Left ventricle myocardium inferior (tissue), 1 donor: ENCODE measurements at regions not wholly inside any gene's neighbourhood (a gene's known extent, or its start where the extent isn't known, plus 50 kb on each side); places are given as distances from the start of the nearest gene placed in this dataset.

Experiments used
- DNase-seq: peaks from one replicate; pipeline ENCODE4 v3.0.0-alpha.2; 2020
- H3K27ac ChIP-seq: fragments of 200-600 bp; replicated peaks from 2 replicates; pipeline ENCODE4 v1.8.0; 2021
- H3K27me3 ChIP-seq: fragments of 200-600 bp; 2 replicates; pipeline ENCODE4 v1.8.0; 2021; ENCODE audit warnings: low read depth
- H3K36me3 ChIP-seq: fragments of 200-600 bp; 2 replicates; pipeline ENCODE4 v1.8.0; 2021
- H3K4me1 ChIP-seq: fragments of 200-600 bp; 2 replicates; pipeline ENCODE4 v1.8.0; 2021
- H3K4me3 ChIP-seq: fragments of 200-600 bp; 2 replicates; pipeline ENCODE4 v1.8.0; 2021; ENCODE audit warnings: mild to moderate bottlenecking, moderate library complexity
- H3K9me3 ChIP-seq: fragments of 200-600 bp; replicated peaks from 2 replicates; pipeline ENCODE4 v1.8.0; 2021
- intact Hi-C: fragments of 100-400 bp; cut with micrococcal nuclease; formaldehyde crosslinking; loops from one replicate; pipeline ENCODE4 v1.11.0; 2022
- TF ChIP-seq, protein P1 (sequence below): fragments of 200-600 bp; IDR thresholded peaks from 2 replicates; pipeline ENCODE4 v1.8.0; 2021; ENCODE audit warnings: antibody characterized with exemption, mild to moderate bottlenecking, borderline replicate concordance
- donor health status: DM: no; HTN: yes; CAD: no; lungs with severe emphysema.

- intact Hi-C loops: no loop called here
- DNase-seq: no peak
- Histone ChIP-seq H3K4me1 (no peaks in the 10 kb centered on the region), H3K27ac (no peak overlapping the region), H3K4me3 (no peak overlapping the region), H3K36me3 (no peaks in the 10 kb centered on the region), H3K9me3 (no peaks in the 10 kb centered on the region), H3K27me3 (no peaks in the 10 kb centered on the region)
- TF ChIP-seq, protein P1, sequence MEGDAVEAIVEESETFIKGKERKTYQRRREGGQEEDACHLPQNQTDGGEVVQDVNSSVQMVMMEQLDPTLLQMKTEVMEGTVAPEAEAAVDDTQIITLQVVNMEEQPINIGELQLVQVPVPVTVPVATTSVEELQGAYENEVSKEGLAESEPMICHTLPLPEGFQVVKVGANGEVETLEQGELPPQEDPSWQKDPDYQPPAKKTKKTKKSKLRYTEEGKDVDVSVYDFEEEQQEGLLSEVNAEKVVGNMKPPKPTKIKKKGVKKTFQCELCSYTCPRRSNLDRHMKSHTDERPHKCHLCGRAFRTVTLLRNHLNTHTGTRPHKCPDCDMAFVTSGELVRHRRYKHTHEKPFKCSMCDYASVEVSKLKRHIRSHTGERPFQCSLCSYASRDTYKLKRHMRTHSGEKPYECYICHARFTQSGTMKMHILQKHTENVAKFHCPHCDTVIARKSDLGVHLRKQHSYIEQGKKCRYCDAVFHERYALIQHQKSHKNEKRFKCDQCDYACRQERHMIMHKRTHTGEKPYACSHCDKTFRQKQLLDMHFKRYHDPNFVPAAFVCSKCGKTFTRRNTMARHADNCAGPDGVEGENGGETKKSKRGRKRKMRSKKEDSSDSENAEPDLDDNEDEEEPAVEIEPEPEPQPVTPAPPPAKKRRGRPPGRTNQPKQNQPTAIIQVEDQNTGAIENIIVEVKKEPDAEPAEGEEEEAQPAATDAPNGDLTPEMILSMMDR: no peak
Observed at GRCh38 chr7:33694006-33694405, 211.3 kb upstream of the BMPER start.

GRCh38 chr7:33697616-33698015, 207.7 kb upstream of the BMPER start:
- intact Hi-C loops: no loop called here
- H3K36me3 ChIP-seq: peaks cover 12% of the 10 kb centered on the region
- no peaks in the 10 kb centered on the region for H3K4me1 ChIP-seq
- H3K9me3 ChIP-seq: peaks cover 29% of the 10 kb centered on the region
- H3K4me3 ChIP-seq: no peak overlapping the region
- no peak for DNase-seq
- no peak overlapping the region for H3K27ac ChIP-seq
- TF ChIP-seq, protein P1: no peak
- H3K27me3 ChIP-seq: no peaks in the 10 kb centered on the region

- H3K4me1 ChIP-seq: no peaks in the 10 kb centered on the region
- H3K4me3 ChIP-seq: no peak overlapping the region
- H3K9me3 ChIP-seq: peaks cover 30% of the 10 kb centered on the region
- no peaks in the 10 kb centered on the region for H3K27me3 ChIP-seq
- peaks cover 12% of the 10 kb centered on the region for H3K36me3 ChIP-seq
- DNase-seq: no peak
- intact Hi-C loops: no loop called here
- TF ChIP-seq, protein P1: no peak
- no peak overlapping the region for H3K27ac ChIP-seq
Observed at GRCh38 chr7:33698041-33698440, 207.3 kb upstream of the BMPER start.

GRCh38 chr7:33698692-33699128, 206.6 kb upstream of the BMPER start:
- Histone ChIP-seq H3K27me3 (no peaks in the 10 kb centered on the region), H3K9me3 (peaks cover 30% of the 10 kb centered on the region), H3K4me1 (no peaks in the 10 kb centered on the region), H3K4me3 (no peak overlapping the region), H3K36me3 (peaks cover 12% of the 10 kb centered on the region), H3K27ac (no peak overlapping the region)
- no peak for DNase-seq
- intact Hi-C loops: no loop called here
- TF ChIP-seq, protein P1: no peak

DNA sequence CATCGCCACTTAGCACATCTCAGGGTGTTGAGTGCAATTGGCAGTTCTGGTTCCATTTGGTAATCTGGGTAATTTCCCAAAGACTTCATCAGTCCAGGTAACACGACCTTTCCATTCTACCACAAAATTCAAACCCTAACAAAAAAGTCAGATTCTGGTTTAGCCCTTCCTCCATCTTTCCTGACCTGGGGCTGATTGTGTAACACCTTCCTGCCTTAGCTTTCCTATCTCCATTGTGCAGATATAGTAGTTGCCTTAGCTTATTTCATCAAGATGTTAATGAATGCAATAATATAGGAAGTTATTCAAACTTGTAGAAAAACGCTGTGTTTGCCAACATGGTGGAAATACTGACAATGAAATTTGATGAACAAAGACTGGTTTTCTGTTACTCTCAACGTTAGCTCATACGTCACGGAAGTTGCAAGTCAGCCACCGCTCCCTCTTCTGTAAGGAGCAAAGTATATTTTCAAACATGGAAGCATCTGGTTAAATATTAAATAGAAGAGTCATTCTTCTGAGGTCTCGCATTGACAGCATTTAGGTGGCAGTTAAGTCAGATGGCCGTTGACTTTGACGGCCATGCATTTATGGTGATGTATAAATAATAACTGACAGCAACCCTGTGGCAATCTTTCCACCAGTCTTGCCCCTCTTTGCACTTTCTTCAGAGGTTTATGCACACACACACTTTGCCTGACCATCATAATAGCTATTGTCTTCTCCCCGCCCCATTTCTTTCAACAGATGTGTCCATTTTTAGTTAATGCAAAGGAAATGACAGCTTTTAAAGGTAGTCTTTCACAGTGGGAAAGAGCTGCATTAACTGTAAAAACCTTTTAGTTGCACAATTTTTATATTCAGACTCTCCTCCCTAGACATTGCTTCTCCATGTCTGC, 205.1 kb upstream of the BMPER start:
- Histone ChIP-seq H3K27me3 (no peaks in the 10 kb centered on the region), H3K4me3 (no peak overlapping the region), H3K4me1 (no peaks in the 10 kb centered on the region), H3K27ac (no peak overlapping the region), H3K36me3 (peaks cover 12% of the 10 kb centered on the region), H3K9me3 (peaks cover 30% of the 10 kb centered on the region)
- intact Hi-C loops: no loop called here
- TF ChIP-seq, protein P1: no peak
- DNase-seq: no peak
